GM12801 (cell line): ENCODE measurements at regions not wholly inside any gene's neighbourhood (a gene's known extent, or its start where the extent isn't known, plus 50 kb on each side); places are given as distances from the start of the nearest gene placed in this dataset.

Experiments used
- CTCF ChIP-seq: IDR thresholded peaks from one replicate; pipeline ENCODE4 v1.5.1; 2011; ENCODE audit warnings: control low read depth; ENCODE audit not compliant: insufficient read length; ENCODE audit errors: extremely low read depth

- no peak for TF ChIP-seq CTCF
Measured at GRCh38 chr11:32267679-32268187, 167.6 kb downstream of the WT1 start.

- TF ChIP-seq CTCF = no peak
Measured at GRCh38 chr11:32273931-32274330, 161.4 kb downstream of the WT1 start.

GRCh38 chr11:32279672-32280071, 155.7 kb downstream of the WT1 start:
- no peak for TF ChIP-seq CTCF

- no peak for TF ChIP-seq CTCF
Measured at GRCh38 chr11:32280339-32280738, 155.0 kb downstream of the WT1 start.

- TF ChIP-seq CTCF = no peak
Measured at GRCh38 chr11:32288276-32288675, 147.1 kb downstream of the WT1 start.

GRCh38 chr11:32289701-32290100, 145.6 kb downstream of the WT1 start:
- no peak for TF ChIP-seq CTCF

- no peak for TF ChIP-seq CTCF
Measured at GRCh38 chr11:32290783-32291182, 144.6 kb downstream of the WT1 start.

GRCh38 chr11:32297611-32298011, 137.7 kb downstream of the WT1 start:
- no peak for TF ChIP-seq CTCF
